Panc1 (cell line): ENCODE measurements at regions not wholly inside any gene's neighbourhood (a gene's known extent, or its start where the extent isn't known, plus 50 kb on each side); places are given as distances from the start of the nearest gene placed in this dataset.

Experiments
- ATAC-seq: fragments of 200-7000 bp; cut with Tn5 transposase; 2 replicates; pipeline ENCODE4 v1.9.1; 2020; ENCODE audit warnings: mild to moderate bottlenecking, moderate library complexity
- BruUV-seq: library from RNA; stranded (reverse); fragments of 400-500 nt; replicated peaks from 2 replicates; lab custom pipeline; 2021; lab: Mats Ljungman, UMichigan
- CTCF ChIA-PET: fragments of 300-600 bp; sonication (Branson Sonifier 250); formaldehyde crosslinking; loops from one replicate; lab custom pipeline; 2022; ENCODE audit warnings: antibody characterized with exemption; lab: Charles Lee
- POLR2A ChIA-PET: fragments of 300-600 bp; sonication (Branson Sonifier 250); formaldehyde crosslinking; loops from one replicate; lab custom pipeline; 2022; ENCODE audit warnings: antibody characterized with exemption; lab: Charles Lee
- DNase-seq: peaks from one replicate; pipeline ENCODE4 v3.0.0-alpha.2; 2010; ENCODE audit warnings: low read depth, low spot score
- H3K27ac ChIP-seq: 2 replicates; pipeline ENCODE4 v1.5.1; 2011; ENCODE audit warnings: mild to moderate bottlenecking, low read length, inconsistent platforms
- H3K27me3 ChIP-seq: fragments of 200-500 bp; sonication (Bioruptor generic); 2 replicates; pipeline ENCODE4 v1.6.0; 2014; ENCODE audit warnings: low read length, inconsistent platforms; ENCODE audit not compliant: control insufficient read depth, insufficient read depth
- H3K36me3 ChIP-seq: fragments of 200-500 bp; sonication (Bioruptor generic); 2 replicates; pipeline ENCODE4 v1.5.1; 2014; ENCODE audit warnings: inconsistent platforms, mild to moderate bottlenecking, low read length, moderate library complexity; ENCODE audit not compliant: control insufficient read depth, insufficient read depth
- H3K4me1 ChIP-seq: 2 replicates; pipeline ENCODE4 v1.5.1; 2011; ENCODE audit warnings: inconsistent platforms, mild to moderate bottlenecking, low read length, moderate library complexity; ENCODE audit not compliant: control insufficient read depth, insufficient read depth
- H3K4me3 ChIP-seq, 2 experiments: 2 replicates each; pipeline ENCODE4 v1.5.1; 2011 to 2012; ENCODE audit warnings: low read depth in 2 of 2, low read length in 2 of 2, mild to moderate bottlenecking in 2 of 2, inconsistent platforms in 1 of 2, moderate library complexity in 1 of 2
- H3K9me3 ChIP-seq: fragments of 200-500 bp; sonication (Bioruptor generic); 2 replicates; pipeline ENCODE4 v1.5.1; 2014; ENCODE audit warnings: low read depth, mild to moderate bottlenecking, inconsistent platforms, low read length, moderate library complexity; ENCODE audit not compliant: control insufficient read depth, insufficient read depth
- POLR2AphosphoS5 ChIP-seq: IDR thresholded peaks from 2 replicates; pipeline ENCODE4 v1.6.1; 2012; ENCODE audit warnings: mild to moderate bottlenecking, low read depth, low read length, moderate library complexity
- REST ChIP-seq, 2 experiments: IDR thresholded peaks; 2 replicates each; pipeline ENCODE4 v1.6.1; 2011 to 2012; ENCODE audit warnings: low read depth in 2 of 2, control low read depth in 1 of 2, low read length in 1 of 2, mild to moderate bottlenecking in 1 of 2, moderate library complexity in 1 of 2; ENCODE audit not compliant: insufficient read depth in 1 of 2
- SIN3A ChIP-seq: IDR thresholded peaks from 2 replicates; pipeline ENCODE4 v1.6.1; 2012; ENCODE audit warnings: low read depth, mild to moderate bottlenecking, low read length, moderate library complexity, borderline replicate concordance; ENCODE audit not compliant: insufficient read depth
- TCF7L2 ChIP-seq: IDR thresholded peaks from 2 replicates; pipeline ENCODE4 v1.6.1; 2011; ENCODE audit warnings: mild to moderate bottlenecking, low read depth, low read length, inconsistent platforms
- in situ Hi-C: cut with HindIII; loops from 2 replicates; pipeline ENCODE4 v1.10.0; 2016; ENCODE audit warnings: low sequenced_read_pairs, low pct_unique_long_range_greater_than_20kb
- intact Hi-C: fragments of 100-400 bp; cut with micrococcal nuclease; formaldehyde crosslinking; loops from one replicate; pipeline ENCODE4 v1.10.0; 2022; ENCODE audit not compliant: unreplicated experiment

- Histone ChIP-seq H3K36me3 (no peaks in the 10 kb centered on the region), H3K4me1 (no peaks in the 10 kb centered on the region), H3K9me3 (no peaks in the 10 kb centered on the region), H3K27me3 (no peaks in the 10 kb centered on the region), H3K27ac (no peak overlapping the region), H3K4me3 (no peak overlapping the region)
- no peak for TF ChIP-seq POLR2AphosphoS5
- TF ChIP-seq TCF7L2: no peak
- no peak for TF ChIP-seq REST (IDR thresholded peaks at IDR 0.05; ENCODE audit: insufficient read depth in 1 of 2, low read depth in 2 of 2, low read length in 1 of 2)
- intact Hi-C loops: no loop called here
- ChIA-PET CTCF (no interaction called here), POLR2A (no interaction called here)
- BruUV-seq: no TSS peak
- in situ Hi-C loops: no loop called here
- DNase-seq: no peak
- ATAC-seq: no peak
Measured at GRCh38 chr3:110236976-110237610, 834.5 kb upstream of the NECTIN3 start.

- CTCF ChIA-PET: no interaction called here
- intact Hi-C loops: no loop called here
Measured at GRCh38 chr3:110243081-110243480, 828.5 kb upstream of the NECTIN3 start.

More at GRCh38 chr3:110243081-110243480, 828.5 kb upstream of the NECTIN3 start:
- no peaks in the 10 kb centered on the region for H3K9me3 ChIP-seq
- no peak for DNase-seq
- ATAC-seq: no peak
- H3K4me1 ChIP-seq: no peaks in the 10 kb centered on the region
- H3K27ac ChIP-seq: no peak overlapping the region
- TF ChIP-seq SIN3A (no peak), TCF7L2 (no peak), POLR2AphosphoS5 (no peak), REST (IDR thresholded peaks at IDR 0.05; ENCODE audit: insufficient read depth in 1 of 2, low read depth in 2 of 2, low read length in 1 of 2) (no peak)
- in situ Hi-C loops: no loop called here
- POLR2A ChIA-PET: no interaction called here
- BruUV-seq: no TSS peak
- no peaks in the 10 kb centered on the region for H3K27me3 ChIP-seq
- no peak overlapping the region for H3K4me3 ChIP-seq
- no peaks in the 10 kb centered on the region for H3K36me3 ChIP-seq
